ENCODE measurements at regions not wholly inside any gene's neighbourhood (a gene's known extent, or its start where the extent isn't known, plus 50 kb on each side); places are given as distances from the start of the nearest gene placed in this dataset.

- TF ChIP-seq LBX2 (CRISPR knock-in tag; IDR thresholded peaks at IDR 0.05; ENCODE audit: borderline replicate concordance) (no peak), ZFP1 (CRISPR knock-in tag; IDR thresholded peaks at IDR 0.05) (no peak), ELF4 (CRISPR knock-in tag; IDR thresholded peaks at IDR 0.05; ENCODE audit: borderline replicate concordance) (no peak), USF2 (IDR thresholded peaks at IDR 0.05; ENCODE audit: low read depth, low read length) (no peak), USF2 (CRISPR knock-in tag; IDR thresholded peaks at IDR 0.05; ENCODE audit: borderline replicate concordance) (no peak), ZFP37 (CRISPR knock-in tag; IDR thresholded peaks at IDR 0.05; ENCODE audit: borderline replicate concordance) (no peak), ZFP41 (CRISPR knock-in tag; IDR thresholded peaks at IDR 0.05; ENCODE audit: borderline replicate concordance) (no peak), ZNF263 (CRISPR knock-in tag; IDR thresholded peaks at IDR 0.05) (no peak), U2AF2 (IDR thresholded peaks at IDR 0.05; ENCODE audit: low read depth, low read length) (no peak), AGO1 (IDR thresholded peaks at IDR 0.05; ENCODE audit: low read depth, low read length, poor library complexity, severe bottlenecking) (no peak), ZNF879 (CRISPR knock-in tag; IDR thresholded peaks at IDR 0.05) (no peak), ZNF142 (CRISPR knock-in tag; IDR thresholded peaks at IDR 0.05) (no peak), GATA4 (IDR thresholded peaks at IDR 0.05; ENCODE audit: borderline replicate concordance, low read depth) (no peak), ARNT2 (CRISPR knock-in tag; IDR thresholded peaks at IDR 0.05; ENCODE audit: low read depth) (no peak), BATF2 (CRISPR knock-in tag; IDR thresholded peaks at IDR 0.05) (no peak), ZNF775 (CRISPR knock-in tag; IDR thresholded peaks at IDR 0.05; ENCODE audit: borderline replicate concordance) (no peak), ZNF232 (CRISPR knock-in tag; IDR thresholded peaks at IDR 0.05; ENCODE audit: borderline replicate concordance) (no peak), JUN (CRISPR knock-in tag; IDR thresholded peaks at IDR 0.05) (0 out of 2 replicates have a peak, but pooled peaks have one; percentile 44), SP4 (CRISPR knock-in tag; IDR thresholded peaks at IDR 0.05) (no peak), HMGA1 (CRISPR knock-in tag; conservative IDR thresholded peaks at IDR 0.05) (no peak), HMG20B (CRISPR knock-in tag; conservative IDR thresholded peaks at IDR 0.05) (peak; percentile 79), ZNF207 (IDR thresholded peaks at IDR 0.05; ENCODE audit: borderline replicate concordance) (no peak)
Measured at GRCh38 chr5:143673676-143674468, 138.1 kb upstream of the HMHB1 start (continued).

Data from HepG2 (cell line).